Upper lobe of left lung (tissue), 6 donors: ENCODE measurements at regions not wholly inside any gene's neighbourhood (a gene's known extent, or its start where the extent isn't known, plus 50 kb on each side); places are given as distances from the start of the nearest gene placed in this dataset.

Source experiments
- ATAC-seq, 2 donors: fragments of 200-7000 bp; cut with Tn5 transposase; one replicate each; pipeline ENCODE4 v1.9.1; 2022; ENCODE audit warnings: mild to moderate bottlenecking in 2 of 2, moderate library complexity in 2 of 2; ENCODE audit not compliant: low FRiP score in 2 of 2
- DNase-seq, 2 donors: peaks; one replicate each; pipeline ENCODE4 v3.0.0-alpha.2; 2019 to 2020
- H3K27ac ChIP-seq, 4 donors: fragments of 200-600 bp; sonication (generic); one replicate each; pipeline ENCODE4 v1.5.1; 2016 to 2019
- H3K27me3 ChIP-seq, 4 donors: fragments of 200-600 bp; sonication (generic); one replicate each; pipeline ENCODE4 v1.5.1; 2017 to 2019
- H3K36me3 ChIP-seq, 4 donors: fragments of 200-600 bp; sonication (generic); one replicate each; pipeline ENCODE4 v1.5.1; 2016 to 2019
- H3K4me1 ChIP-seq, 4 donors: fragments of 200-600 bp; sonication (generic); one replicate each; pipeline ENCODE4 v1.5.1; 2018 to 2019
- H3K4me3 ChIP-seq, 4 donors: fragments of 200-600 bp; sonication (generic); one replicate each; pipeline ENCODE4 v1.5.1; 2017 to 2019; ENCODE audit warnings: mild to moderate bottlenecking in 2 of 4, moderate library complexity in 1 of 4
- H3K9me3 ChIP-seq, 4 donors: fragments of 200-600 bp; sonication (generic); one replicate each; pipeline ENCODE4 v1.5.1; 2018 to 2019
- EP300 ChIP-seq, 4 donors: sonication (generic); formaldehyde crosslinking; IDR thresholded peaks; one replicate each; pipeline ENCODE4 v1.5.1; 2017; ENCODE audit warnings: antibody characterized with exemption in 4 of 4, control low read depth in 2 of 4
- POLR2A ChIP-seq, 4 donors: fragments of 450-650 bp; IDR thresholded peaks; one replicate each; pipeline ENCODE4 v1.5.1; 2016 to 2017; ENCODE audit warnings: antibody characterized with exemption in 4 of 4, mild to moderate bottlenecking in 2 of 4
- POLR2AphosphoS5 ChIP-seq, 2 donors: sonication (generic); formaldehyde crosslinking; IDR thresholded peaks; one replicate each; pipeline ENCODE4 v1.5.1; 2017; ENCODE audit warnings: antibody characterized with exemption in 2 of 2
- WGBS, 2 donors: methylation state at CpG; one replicate each; pipeline ENCODE4 v1.1.5; 2017 to 2018; 5-methylcytosine and 5-hydroxymethylcytosine counted together
- TF ChIP-seq, protein P1 (sequence below), 6 experiments: fragments of 450-650 bp in 4 of 6; fragments of 200-600 bp in 2 of 6; sonication (generic) in 2 of 6; IDR thresholded peaks; one replicate each; pipeline ENCODE4 v1.5.1; 2016 to 2019; ENCODE audit warnings: antibody characterized with exemption in 6 of 6
- donor health status: DM: no; HTN: no; CAD: no; lungs with moderate emphysema.
- donor health status: DM: no; HTN: yes; CAD: no; lungs with severe emphysema.

- Histone ChIP-seq H3K9me3 (peaks cover 0 to 8% (median 6%) of the 10 kb centered on the region in 4 donors), H3K36me3 (no peaks in the 10 kb centered on the region), H3K27me3 (no peaks in the 10 kb centered on the region), H3K27ac (no peak overlapping the region), H3K4me3 (no peak overlapping the region), H3K4me1 (no peaks in the 10 kb centered on the region)
- ATAC-seq (no peak), DNase-seq (no peak)
- TF ChIP-seq POLR2AphosphoS5 (IDR thresholded peaks at IDR 0.05) (no peak), POLR2A (IDR thresholded peaks at IDR 0.05) (no peak), EP300 (IDR thresholded peaks at IDR 0.05) (no peak)
- TF ChIP-seq, protein P1, sequence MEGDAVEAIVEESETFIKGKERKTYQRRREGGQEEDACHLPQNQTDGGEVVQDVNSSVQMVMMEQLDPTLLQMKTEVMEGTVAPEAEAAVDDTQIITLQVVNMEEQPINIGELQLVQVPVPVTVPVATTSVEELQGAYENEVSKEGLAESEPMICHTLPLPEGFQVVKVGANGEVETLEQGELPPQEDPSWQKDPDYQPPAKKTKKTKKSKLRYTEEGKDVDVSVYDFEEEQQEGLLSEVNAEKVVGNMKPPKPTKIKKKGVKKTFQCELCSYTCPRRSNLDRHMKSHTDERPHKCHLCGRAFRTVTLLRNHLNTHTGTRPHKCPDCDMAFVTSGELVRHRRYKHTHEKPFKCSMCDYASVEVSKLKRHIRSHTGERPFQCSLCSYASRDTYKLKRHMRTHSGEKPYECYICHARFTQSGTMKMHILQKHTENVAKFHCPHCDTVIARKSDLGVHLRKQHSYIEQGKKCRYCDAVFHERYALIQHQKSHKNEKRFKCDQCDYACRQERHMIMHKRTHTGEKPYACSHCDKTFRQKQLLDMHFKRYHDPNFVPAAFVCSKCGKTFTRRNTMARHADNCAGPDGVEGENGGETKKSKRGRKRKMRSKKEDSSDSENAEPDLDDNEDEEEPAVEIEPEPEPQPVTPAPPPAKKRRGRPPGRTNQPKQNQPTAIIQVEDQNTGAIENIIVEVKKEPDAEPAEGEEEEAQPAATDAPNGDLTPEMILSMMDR (IDR thresholded peaks at IDR 0.05): no peak
- WGBS, 2 donors: 59 to 69% methylated on average over 1 of the region's 1 CpG
Measured at GRCh38 chr15:95043933-95044313, 812.6 kb downstream of the MCTP2 start.

GRCh38 chr15:95044745-95045417, 813.5 kb downstream of the MCTP2 start:
- WGBS, 2 donors: 68 to 84% methylated on average over 8 of the region's 8 CpGs
- Histone ChIP-seq H3K4me1 (no peaks in the 10 kb centered on the region), H3K27ac (no peak overlapping the region), H3K9me3 (peaks cover 0 to 8% (median 6%) of the 10 kb centered on the region in 4 donors), H3K27me3 (no peaks in the 10 kb centered on the region), H3K36me3 (no peaks in the 10 kb centered on the region), H3K4me3 (no peak overlapping the region)
- no peak for DNase-seq
- ATAC-seq: no peak
- TF ChIP-seq EP300 (IDR thresholded peaks at IDR 0.05) (no peak), POLR2AphosphoS5 (IDR thresholded peaks at IDR 0.05) (no peak), POLR2A (IDR thresholded peaks at IDR 0.05) (no peak)
- TF ChIP-seq, protein P1 (IDR thresholded peaks at IDR 0.05): no peak

DNA sequence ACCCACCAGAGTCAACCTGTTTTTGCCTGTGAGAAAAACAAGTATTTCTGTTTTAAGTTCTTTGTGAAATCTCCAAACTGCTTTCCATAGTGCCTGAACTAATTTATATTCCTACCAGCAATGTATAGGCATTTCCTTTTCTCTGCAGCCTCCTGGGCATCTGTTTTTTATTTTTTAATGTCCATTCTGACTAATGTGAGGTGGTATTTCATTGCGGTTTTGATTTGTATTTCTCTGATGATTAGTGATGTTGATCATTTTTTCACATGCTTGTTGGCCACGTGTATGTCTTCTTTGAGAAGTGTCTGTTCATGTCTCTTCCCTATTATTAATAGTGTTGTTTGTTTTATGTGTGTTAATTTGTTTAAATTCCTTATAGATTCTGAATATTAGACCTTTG, 820.5 kb downstream of the MCTP2 start:
- TF ChIP-seq, protein P1 (IDR thresholded peaks at IDR 0.05): no peak
- TF ChIP-seq EP300 (IDR thresholded peaks at IDR 0.05): no peak
- TF ChIP-seq POLR2AphosphoS5 (IDR thresholded peaks at IDR 0.05): no peak
- no peak for TF ChIP-seq POLR2A (IDR thresholded peaks at IDR 0.05)
- no peak overlapping the region for H3K4me3 ChIP-seq

GRCh38 chr15:95059346-95059905, 828.1 kb downstream of the MCTP2 start:
- TF ChIP-seq EP300 (IDR thresholded peaks at IDR 0.05) (no peak), POLR2AphosphoS5 (IDR thresholded peaks at IDR 0.05) (no peak), POLR2A (IDR thresholded peaks at IDR 0.05) (no peak)
- TF ChIP-seq, protein P1 (IDR thresholded peaks at IDR 0.05): no peak
- ATAC-seq (no peak), DNase-seq (no peak)
- Histone ChIP-seq H3K4me1 (no peaks in the 10 kb centered on the region), H3K27ac (no peak overlapping the region), H3K36me3 (no peaks in the 10 kb centered on the region), H3K27me3 (no peaks in the 10 kb centered on the region), H3K9me3 (no peaks in the 10 kb centered on the region), H3K4me3 (no peak overlapping the region)
- 76 to 96% methylated on average over 3 to 4 of the region's 4 CpGs for WGBS, 2 donors

More for the DNA sequence above, 820.5 kb downstream of the MCTP2 start:
- no peak for DNase-seq
- Histone ChIP-seq H3K9me3 (peaks cover 0 to 8% (median 6%) of the 10 kb centered on the region in 4 donors), H3K27ac (no peak overlapping the region), H3K27me3 (no peaks in the 10 kb centered on the region), H3K4me1 (no peaks in the 10 kb centered on the region), H3K36me3 (no peaks in the 10 kb centered on the region)
- WGBS, 2 donors: 87% methylated on average over 2 of the region's 2 CpGs
- ATAC-seq: no peak
